K562 (cell line): ENCODE measurements at regions not wholly inside any gene's neighbourhood (a gene's known extent, or its start where the extent isn't known, plus 50 kb on each side); places are given as distances from the start of the nearest gene placed in this dataset.

Experiments
- ATAC-seq: fragments of 200-7000 bp; cut with Tn5 transposase; 3 replicates; pipeline ENCODE4 v1.9.1; 2020; ENCODE audit warnings: moderate library complexity
- BruUV-seq: library from RNA; stranded (reverse); fragments of 400-500 nt; replicated peaks from 2 replicates; lab custom pipeline; 2021; lab: Mats Ljungman, UMichigan
- CTCF ChIA-PET: fragments of 300-600 bp; formaldehyde crosslinking; extraction: SDS; loops from one replicate; lab custom pipeline; 2021; ENCODE audit warnings: low intra/inter-chr PET ratio; lab: Yijun Ruan, JAX
- POLR2A ChIA-PET: fragments of 300-600, 350-650 bp; sonication (Branson Sonifier 250); formaldehyde crosslinking; extraction: SDS; loops from one replicate; lab custom pipeline; 2021; ENCODE audit warnings: antibody characterized with exemption, inconsistent platforms; lab: Yijun Ruan, JAX
- DNase-seq, 4 experiments: peaks; one replicate each; pipeline versions ENCODE4 v3.0.0 to v3.0.0-alpha.2; 2011 to 2018; ENCODE audit warnings: low spot score in 3 of 4, mixed read lengths in 3 of 4; ENCODE audit errors: extremely low read depth in 1 of 4
- FAIRE-seq: peaks from 2 replicates; lab custom pipeline; 2011; peaks lifted over from hg19 to GRCh38; lab: Jason Lieb, UNC
- H2AFZ ChIP-seq: 2 replicates; pipeline ENCODE4 v1.6.0; 2011; ENCODE audit warnings: low read depth, low read length, control low read depth, inconsistent platforms
- H3K27ac ChIP-seq: fragments of 200-600 bp; 3 replicates; pipeline ENCODE4 v1.8.0; 2011; ENCODE audit warnings: low read depth, mild to moderate bottlenecking, control low read depth, inconsistent platforms, low read length, moderate library complexity, mixed read lengths; ENCODE audit errors: extremely low read depth
- H3K27me3 ChIP-seq, 2 experiments: fragments of 300-600 bp in 1 of 2; 2 replicates in 1 of 2; 3 replicates in 1 of 2; pipeline versions ENCODE4 v1.6.0 to v1.8.0; 2011; ENCODE audit warnings: inconsistent platforms in 2 of 2, low read length in 2 of 2, mild to moderate bottlenecking in 1 of 2, mixed read lengths in 1 of 2, moderate library complexity in 1 of 2; ENCODE audit not compliant: control insufficient read depth in 2 of 2, insufficient read depth in 2 of 2
- H3K36me3 ChIP-seq: fragments of 300-600 bp; 3 replicates; pipeline ENCODE4 v1.8.0; 2011; ENCODE audit warnings: mild to moderate bottlenecking, low read length, inconsistent platforms; ENCODE audit not compliant: control insufficient read depth, insufficient read depth
- H3K4me1 ChIP-seq, 2 experiments: fragments of 200-600 bp in 1 of 2; replicated peaks in 1 of 2; 2 replicates in 1 of 2; 3 replicates in 1 of 2; pipeline versions ENCODE4 v1.5.1 to v1.8.0; 2011; ENCODE audit warnings: inconsistent platforms in 2 of 2, low read length in 2 of 2, mild to moderate bottlenecking in 1 of 2, mixed read lengths in 1 of 2, moderate library complexity in 1 of 2; ENCODE audit not compliant: control insufficient read depth in 2 of 2, insufficient read depth in 2 of 2
- H3K4me2 ChIP-seq: 2 replicates; pipeline ENCODE4 v1.6.1; 2011; ENCODE audit warnings: low read length, control low read depth, inconsistent platforms, mixed read lengths; ENCODE audit not compliant: insufficient read depth
- H3K4me3 ChIP-seq: fragments of 200-600 bp; sonication (generic), shearing (Covaris generic); 2 replicates; pipeline ENCODE4 v1.5.1; 2016; ENCODE audit warnings: control low read depth, inconsistent platforms
- H3K79me2 ChIP-seq: fragments of 200-600 bp; 3 replicates; pipeline ENCODE4 v1.8.0; 2011; ENCODE audit warnings: low read length, inconsistent platforms; ENCODE audit not compliant: control insufficient read depth, insufficient read depth
- H3K9ac ChIP-seq, 2 experiments: 2 replicates each; pipeline versions ENCODE4 v1.6.0 to v1.6.1; 2011; ENCODE audit warnings: low read depth in 2 of 2, low read length in 2 of 2, control low read depth in 1 of 2, inconsistent platforms in 1 of 2, mild to moderate bottlenecking in 1 of 2, mixed read lengths in 1 of 2; ENCODE audit not compliant: insufficient read depth in 1 of 2
- H3K9me1 ChIP-seq: one replicate; pipeline ENCODE4 v1.6.0; 2011; ENCODE audit warnings: inconsistent platforms, mild to moderate bottlenecking, low read length, moderate library complexity; ENCODE audit not compliant: control insufficient read depth, insufficient read depth
- H3K9me3 ChIP-seq: replicated peaks from 2 replicates; pipeline ENCODE4 v1.5.1; 2011; ENCODE audit warnings: low read depth, low read length, inconsistent platforms; ENCODE audit not compliant: control insufficient read depth, insufficient read depth
- H4K20me1 ChIP-seq: replicated peaks from 2 replicates; pipeline ENCODE4 v1.6.1; 2011; ENCODE audit warnings: low read length, inconsistent platforms, mixed read lengths; ENCODE audit not compliant: control insufficient read depth, insufficient read depth
- HSF4 ChIP-seq: fragments of 250-450 bp; sonication (Bioruptor Pico); IDR thresholded peaks from 2 replicates; pipeline ENCODE4 v2.1.2; 2022; ENCODE audit warnings: mild to moderate bottlenecking, moderate library complexity, borderline replicate concordance
- MTF1 ChIP-seq: fragments of 250-450 bp; sonication (Bioruptor Pico); IDR thresholded peaks from 2 replicates; pipeline ENCODE4 v1.9.0; 2021; ENCODE audit warnings: moderate library complexity, mild to moderate bottlenecking, inconsistent platforms, borderline replicate concordance
- NR4A1 ChIP-seq, 2 experiments: fragments of 250-450 bp in 1 of 2; fragments of 450-650 bp in 1 of 2; sonication (Bioruptor Pico) in 1 of 2; IDR thresholded peaks; 2 replicates each; pipeline versions ENCODE4 v1.4.0 to v1.6.1; 2016 to 2020; ENCODE audit warnings: mild to moderate bottlenecking in 2 of 2, missing compliant biosample characterization in 1 of 2, missing genetic modification characterization in 1 of 2, moderate library complexity in 1 of 2
- SNIP1 ChIP-seq: fragments of 450-650 bp; IDR thresholded peaks from 2 replicates; pipeline ENCODE4 v1.7.1; 2017; ENCODE audit warnings: low read depth, mild to moderate bottlenecking
- ZBED1 ChIP-seq: IDR thresholded peaks from 2 replicates; pipeline ENCODE4 v1.6.1; 2014
- ZNF197 ChIP-seq: fragments of 200-800 bp; sonication (Bioruptor generic); IDR thresholded peaks from 2 replicates; pipeline ENCODE4 v1.6.1; 2016; ENCODE audit warnings: low read depth, missing genetic modification characterization, missing compliant biosample characterization
- ZNF408 ChIP-seq: fragments of 250-450 bp; sonication (Bioruptor Pico); IDR thresholded peaks from 2 replicates; pipeline ENCODE4 v1.4.0; 2020; ENCODE audit warnings: low read depth, mild to moderate bottlenecking, moderate library complexity
- WGBS: fragments of 100-300 bp; shearing (Covaris generic); methylation state at CpG from one replicate; pipeline ENCODE4 v1.1.6; 2016; ENCODE audit warnings: low coverage, mixed read lengths; ENCODE audit not compliant: insufficient coverage; ENCODE audit errors: missing lambda C conversion rate; 5-methylcytosine and 5-hydroxymethylcytosine counted together
- in situ Hi-C: fragments of 300-500 bp; cut with MboI; formaldehyde crosslinking; loops from 4 replicates; pipeline ENCODE4 v1.15.0; 2018; ENCODE audit warnings: inconsistent platforms, mixed read lengths
- intact Hi-C: fragments of 100-400 bp; cut with micrococcal nuclease; formaldehyde crosslinking; loops from 2 replicates; pipeline ENCODE4 v1.14.2; 2022
- TF ChIP-seq, protein P1 (sequence below): sonication (generic); formaldehyde crosslinking; IDR thresholded peaks from 2 replicates; pipeline ENCODE4 v1.8.0; 2022; ENCODE audit warnings: mild to moderate bottlenecking, missing genetic modification reagents
- TF ChIP-seq, protein P2 (sequence below): fragments of 250-450 bp; sonication (Bioruptor Pico); IDR thresholded peaks from 2 replicates; pipeline ENCODE4 v1.5.0; 2021; ENCODE audit warnings: mild to moderate bottlenecking, moderate library complexity

DNA sequence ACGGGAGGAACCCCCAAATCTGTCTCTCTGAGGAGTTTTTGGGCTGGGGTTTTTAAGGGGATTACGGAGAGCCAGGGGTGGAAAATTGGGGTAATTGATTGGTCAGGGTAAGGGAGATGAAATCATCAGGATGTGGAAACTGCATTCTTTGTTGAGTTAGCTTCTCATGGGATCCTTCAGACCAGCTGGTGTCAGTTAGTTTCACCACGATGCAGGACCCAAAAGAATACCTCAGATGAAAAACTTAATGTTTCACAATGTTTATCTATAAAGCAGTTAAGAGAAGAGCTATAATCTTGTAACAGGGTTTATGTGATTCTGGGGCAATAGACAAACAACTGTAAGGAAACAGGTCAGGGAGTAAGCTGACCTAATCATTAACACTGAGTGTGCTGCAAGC, 230.8 kb downstream of the POU4F1 start:
- FAIRE-seq (no peak), DNase-seq (no peak), ATAC-seq (no peak)
- H3K9me3 ChIP-seq: no peaks in the 10 kb centered on the region
- ChIA-PET POLR2A (no interaction called here), CTCF (no interaction called here)
- WGBS: 0% methylated on average over 3 of the region's 3 CpGs
- H3K27ac ChIP-seq: no peak overlapping the region
- H2AFZ ChIP-seq: no peak overlapping the region
- no peaks in the 10 kb centered on the region for H3K4me1 ChIP-seq
- H3K9ac ChIP-seq: no peak overlapping the region
- H3K9me1 ChIP-seq: no peaks in the 10 kb centered on the region
- in situ Hi-C loops: no loop called here
- H3K79me2 ChIP-seq: no peaks in the 10 kb centered on the region
- no peak overlapping the region for H3K4me3 ChIP-seq
- no peaks in the 10 kb centered on the region for H4K20me1 ChIP-seq
- H3K27me3 ChIP-seq: no peaks in the 10 kb centered on the region
- no peak overlapping the region for H3K4me2 ChIP-seq
- TF ChIP-seq, protein P1, sequence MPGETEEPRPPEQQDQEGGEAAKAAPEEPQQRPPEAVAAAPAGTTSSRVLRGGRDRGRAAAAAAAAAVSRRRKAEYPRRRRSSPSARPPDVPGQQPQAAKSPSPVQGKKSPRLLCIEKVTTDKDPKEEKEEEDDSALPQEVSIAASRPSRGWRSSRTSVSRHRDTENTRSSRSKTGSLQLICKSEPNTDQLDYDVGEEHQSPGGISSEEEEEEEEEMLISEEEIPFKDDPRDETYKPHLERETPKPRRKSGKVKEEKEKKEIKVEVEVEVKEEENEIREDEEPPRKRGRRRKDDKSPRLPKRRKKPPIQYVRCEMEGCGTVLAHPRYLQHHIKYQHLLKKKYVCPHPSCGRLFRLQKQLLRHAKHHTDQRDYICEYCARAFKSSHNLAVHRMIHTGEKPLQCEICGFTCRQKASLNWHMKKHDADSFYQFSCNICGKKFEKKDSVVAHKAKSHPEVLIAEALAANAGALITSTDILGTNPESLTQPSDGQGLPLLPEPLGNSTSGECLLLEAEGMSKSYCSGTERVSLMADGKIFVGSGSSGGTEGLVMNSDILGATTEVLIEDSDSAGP: no peak
- TF ChIP-seq ZNF408 (CRISPR knock-in tag) (no peak), HSF4 (CRISPR knock-in tag) (no peak), NR4A1 (CRISPR knock-in tag; IDR thresholded peaks at IDR 0.05) (no peak), NR4A1 (tag; IDR thresholded peaks at IDR 0.05) (no peak), ZBED1 (no peak), MTF1 (CRISPR knock-in tag) (no peak), SNIP1 (no peak), ZNF197 (CRISPR knock-in tag) (no peak)
- TF ChIP-seq, protein P2, sequence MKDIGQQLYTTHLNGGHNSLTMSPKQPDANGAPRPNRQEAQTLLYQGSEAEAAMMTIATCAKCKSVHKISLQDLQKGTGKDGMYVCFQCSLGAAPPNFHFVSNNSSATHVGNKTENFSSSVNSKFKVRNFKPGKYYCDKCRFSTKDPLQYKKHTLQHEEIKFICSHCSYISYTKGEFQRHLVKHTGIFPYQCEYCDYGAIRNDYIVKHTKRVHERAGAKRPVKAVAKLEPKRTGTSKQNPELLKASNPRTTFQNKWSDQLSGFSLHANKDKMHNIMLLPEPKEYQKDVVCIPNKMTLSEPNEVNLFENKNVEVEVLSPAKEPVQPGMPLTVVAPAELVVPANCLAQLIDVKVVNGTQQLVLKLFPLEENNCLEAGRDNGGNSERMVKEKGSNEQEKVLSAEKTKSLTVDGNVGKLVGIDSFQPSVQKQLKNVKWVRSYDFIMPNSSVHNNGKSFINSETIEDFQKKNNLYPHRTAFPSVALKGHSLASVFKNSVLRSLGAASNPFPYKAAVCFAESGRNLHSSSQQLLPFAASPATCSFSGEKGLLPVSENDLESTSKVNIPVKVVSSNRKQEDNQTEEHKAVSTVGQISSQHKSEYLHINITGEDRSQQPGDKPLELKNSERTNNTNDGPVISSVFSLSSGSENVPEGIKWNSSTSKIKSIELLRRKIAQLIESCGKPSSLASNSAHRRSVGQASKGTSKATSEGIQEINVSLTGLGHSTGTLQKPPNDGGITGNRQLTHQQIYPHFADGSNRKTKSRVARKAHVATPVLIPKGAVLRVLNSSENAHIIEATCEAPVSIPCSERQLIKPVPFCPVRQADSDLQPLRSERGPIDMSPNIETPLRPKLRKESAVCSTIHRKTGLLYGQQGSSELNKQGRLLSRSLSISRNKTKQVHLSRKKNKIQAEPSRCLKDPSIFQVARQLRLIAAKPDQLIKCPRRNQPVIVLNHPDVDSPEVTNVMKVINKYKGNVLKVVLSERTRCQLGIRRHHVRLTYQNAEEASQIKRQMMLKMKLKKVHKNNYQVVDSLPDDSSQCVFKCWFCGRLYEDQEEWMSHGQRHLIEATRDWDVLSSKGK (CRISPR knock-in tag): no peak
- intact Hi-C loops: no loop called here
- BruUV-seq: no TSS peak
- no peaks in the 10 kb centered on the region for H3K36me3 ChIP-seq
